ENCODE measurements at regions not wholly inside any gene's neighbourhood (a gene's known extent, or its start where the extent isn't known, plus 50 kb on each side); places are given as distances from the start of the nearest gene placed in this dataset.

- Histone ChIP-seq H3K4me3 (no peak overlapping the region), H3K36me3 (no peaks in the 10 kb centered on the region), H3K27me3 (no peaks in the 10 kb centered on the region), H3K9me3 (no peaks in the 10 kb centered on the region), H3K27ac (no peak overlapping the region), H3K4me1 (peaks cover 4 to 21% (median 13%) of the 10 kb centered on the region in 12 donors)
- DNase-seq (no peak), ATAC-seq (no peak)
- 79 to 89% (median 87%) methylated on average over 7 of the region's 7 CpGs for WGBS, 4 donors
- intact Hi-C loops (cut with DNase I), result no loop called here
- TF ChIP-seq CTCF (IDR thresholded peaks at IDR 0.05) (no peak), POLR2A (IDR thresholded peaks at IDR 0.05) (no peak)
These were observed 117.4 kb upstream of the HDGFL1 start for GRCh38 chr6:22451962-22452361.

GRCh38 chr6:22455378-22455777, 114.0 kb upstream of the HDGFL1 start:
- no peak overlapping the region for H3K4me3 ChIP-seq
- no peak for ATAC-seq
- no peaks in the 10 kb centered on the region for H3K4me1 ChIP-seq
- no peak for TF ChIP-seq POLR2A (IDR thresholded peaks at IDR 0.05)
- no peak for TF ChIP-seq CTCF (IDR thresholded peaks at IDR 0.05)
- no peaks in the 10 kb centered on the region for H3K27me3 ChIP-seq
- DNase-seq, result no peak
- 94 to 99% (median 97%) methylated on average over 1 of the region's 1 CpG for WGBS, 4 donors
- H3K36me3 ChIP-seq, result no peaks in the 10 kb centered on the region
- no peaks in the 10 kb centered on the region for H3K9me3 ChIP-seq
- H3K27ac ChIP-seq, result no peak overlapping the region
- intact Hi-C loops (cut with DNase I), result no loop called here

- WGBS, 4 donors, result 87 to 95% (median 92%) methylated on average over 1 of the region's 1 CpG
- DNase-seq, result no peak
- Histone ChIP-seq H3K27me3 (no peaks in the 10 kb centered on the region), H3K4me1 (no peaks in the 10 kb centered on the region), H3K36me3 (no peaks in the 10 kb centered on the region), H3K27ac (no peak overlapping the region), H3K9me3 (no peaks in the 10 kb centered on the region), H3K4me3 (no peak overlapping the region)
- no peak for ATAC-seq
- intact Hi-C loops (cut with DNase I), result no loop called here
- no peak for TF ChIP-seq CTCF (IDR thresholded peaks at IDR 0.05)
- no peak for TF ChIP-seq POLR2A (IDR thresholded peaks at IDR 0.05)
These were observed 111.4 kb upstream of the HDGFL1 start for GRCh38 chr6:22457996-22458395.

GRCh38 chr6:22466665-22467245, 102.6 kb upstream of the HDGFL1 start:
- ATAC-seq (no peak), DNase-seq (no peak)
- H3K27me3 ChIP-seq, result no peaks in the 10 kb centered on the region
- no peak overlapping the region for H3K27ac ChIP-seq
- TF ChIP-seq POLR2A (IDR thresholded peaks at IDR 0.05) (no peak), CTCF (IDR thresholded peaks at IDR 0.05) (no peak)
- H3K9me3 ChIP-seq, result peaks cover 0 to 5% (median 0%) of the 10 kb centered on the region in 12 donors
- H3K4me1 ChIP-seq, result peaks cover 10 to 34% (median 20%) of the 10 kb centered on the region in 12 donors
- H3K36me3 ChIP-seq, result no peaks in the 10 kb centered on the region
- intact Hi-C loops (cut with DNase I), result no loop called here
- no peak overlapping the region for H3K4me3 ChIP-seq
- WGBS, 4 donors, result 59 to 87% (median 69%) methylated on average over 4 of the region's 4 CpGs
